ENCODE measurements at regions not wholly inside any gene's neighbourhood (a gene's known extent, or its start where the extent isn't known, plus 50 kb on each side); places are given as distances from the start of the nearest gene placed in this dataset.
"Not testable (repeated sequence)": the region's sequence is repeated elsewhere in the genome, so short reads cannot be mapped to it uniquely, and the experiment has no call there.

DNA sequence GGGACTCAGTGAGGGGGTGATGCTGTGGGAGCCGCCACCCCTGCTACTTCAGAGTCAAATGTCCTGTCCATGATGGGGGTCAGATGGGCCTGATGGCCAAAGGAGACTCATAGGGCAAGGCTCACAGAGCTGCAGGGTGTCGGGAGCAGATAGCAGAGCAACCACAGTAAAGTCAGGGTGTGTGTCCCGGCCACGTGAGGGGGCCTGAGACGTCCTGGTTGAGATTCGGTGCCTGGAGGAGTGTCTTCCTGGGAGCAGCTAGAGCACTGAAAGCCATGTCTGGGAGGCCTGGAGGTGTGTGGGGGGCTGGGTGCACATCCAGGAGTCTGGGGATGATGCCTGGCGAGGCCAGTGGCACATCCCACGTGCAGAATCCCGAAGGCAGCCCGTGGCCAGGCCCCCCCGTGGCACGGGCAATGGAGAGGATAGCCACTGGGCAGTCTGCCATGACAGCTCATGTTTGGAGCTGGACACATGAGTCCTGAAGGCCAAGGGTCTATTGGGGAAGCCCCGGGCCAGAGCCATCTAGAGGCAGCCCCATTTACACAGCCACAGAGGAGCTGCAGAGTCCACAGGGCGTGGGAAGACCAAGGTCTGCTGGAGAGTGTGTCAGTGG is 308.0 kb upstream of the SFSWAP start:
- ATAC-seq = no peak
- DNase-seq (ENCODE audit: low spot score) = no peak

DNA sequence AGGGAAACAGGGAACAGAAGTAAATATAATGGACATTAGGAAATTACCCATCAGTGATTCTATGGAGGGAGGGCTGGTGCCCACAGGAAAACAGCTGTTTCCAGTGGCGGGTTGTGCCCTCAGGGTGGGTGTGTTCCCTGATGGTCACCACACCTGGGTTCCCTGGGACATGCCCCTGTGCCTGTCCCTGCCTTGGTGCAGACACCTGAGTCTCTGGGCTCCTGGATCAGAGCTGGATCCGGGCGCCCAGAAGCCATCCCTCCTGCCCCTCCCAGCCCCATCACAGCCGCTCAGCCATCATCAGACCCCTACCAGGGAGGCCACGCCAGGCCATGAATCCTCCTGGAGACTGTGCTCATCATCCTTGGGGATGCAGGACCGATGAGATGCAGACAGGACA is 307.2 kb upstream of the SFSWAP start:
- DNase-seq (ENCODE audit: low spot score) = no peak
- no peak for ATAC-seq

DNA sequence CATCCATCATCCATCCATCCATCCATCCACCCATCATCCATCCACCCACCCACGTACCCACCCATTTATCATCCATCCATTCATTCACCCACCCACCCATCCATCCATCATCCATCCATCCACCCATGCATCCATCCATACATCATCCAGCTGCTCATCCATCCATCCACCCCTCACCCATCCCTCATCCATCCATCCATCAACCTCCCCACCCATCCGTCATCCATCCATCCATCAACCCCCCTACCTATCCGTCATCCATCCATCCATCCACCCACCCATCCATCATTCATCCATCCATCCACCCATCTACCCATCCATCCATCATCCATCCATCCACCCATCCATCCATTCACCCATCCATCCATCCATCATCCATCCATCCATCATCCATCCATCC is 306.2 kb upstream of the SFSWAP start:
- ATAC-seq (no peak), DNase-seq (ENCODE audit: low spot score) (no peak)

DNA sequence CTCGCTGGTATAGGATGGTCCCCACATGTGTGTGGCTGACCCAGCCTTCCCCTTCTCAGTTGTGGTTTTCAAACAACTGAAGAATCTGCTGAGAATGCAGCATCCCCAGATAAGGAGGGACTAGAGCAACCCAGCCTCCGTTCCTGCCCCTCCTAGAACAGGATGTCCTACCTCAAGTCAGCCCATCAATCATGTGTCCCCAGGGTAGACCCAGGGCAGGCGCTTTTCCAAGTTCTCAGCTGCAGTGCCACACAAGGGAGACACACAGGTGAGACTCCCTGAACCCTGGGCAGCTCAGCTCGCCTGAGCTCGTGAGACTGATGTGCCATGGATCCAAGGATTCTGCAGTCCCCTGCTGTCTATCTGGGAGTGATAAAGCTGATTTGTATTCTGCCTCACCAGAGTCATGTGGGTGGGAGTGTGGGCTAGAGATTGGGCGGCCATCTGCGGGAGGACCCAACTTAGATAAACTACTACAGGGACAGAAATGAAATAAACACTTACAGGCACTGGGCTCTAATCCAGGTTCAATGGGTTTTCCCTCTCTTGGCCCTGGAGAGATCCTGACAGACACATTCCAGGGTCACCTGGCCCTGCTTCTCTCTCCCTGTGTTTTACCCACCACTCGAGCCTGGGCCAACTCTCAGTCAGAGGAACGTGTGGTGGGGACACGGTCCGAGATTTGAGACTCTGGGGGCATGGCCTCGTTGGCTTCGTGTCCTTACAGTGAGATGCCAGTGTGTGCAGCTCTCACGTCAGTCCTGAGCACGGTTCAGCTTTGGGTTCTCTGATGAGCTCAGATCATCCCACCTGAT is 303.5 kb upstream of the SFSWAP start:
- DNase-seq (ENCODE audit: low spot score) (no peak), ATAC-seq (no peak)

DNA sequence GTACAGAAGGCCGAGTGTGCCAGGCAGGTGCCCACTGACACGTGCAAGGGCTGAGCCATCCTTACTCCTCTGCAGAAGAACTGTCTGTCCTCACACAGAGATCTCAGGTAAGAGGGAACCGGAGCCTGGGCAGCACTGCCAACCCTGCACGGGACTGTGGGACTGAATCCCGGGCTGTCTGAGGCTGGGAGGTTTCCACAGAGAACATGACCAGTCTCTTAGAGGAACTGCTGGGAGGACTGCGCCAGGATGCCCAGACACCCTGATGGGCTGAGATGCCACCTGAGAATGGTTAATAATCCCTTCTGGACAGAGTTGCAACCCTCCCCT is 302.9 kb upstream of the SFSWAP start:
- DNase-seq (ENCODE audit: low spot score) (no peak), ATAC-seq (no peak)

DNA sequence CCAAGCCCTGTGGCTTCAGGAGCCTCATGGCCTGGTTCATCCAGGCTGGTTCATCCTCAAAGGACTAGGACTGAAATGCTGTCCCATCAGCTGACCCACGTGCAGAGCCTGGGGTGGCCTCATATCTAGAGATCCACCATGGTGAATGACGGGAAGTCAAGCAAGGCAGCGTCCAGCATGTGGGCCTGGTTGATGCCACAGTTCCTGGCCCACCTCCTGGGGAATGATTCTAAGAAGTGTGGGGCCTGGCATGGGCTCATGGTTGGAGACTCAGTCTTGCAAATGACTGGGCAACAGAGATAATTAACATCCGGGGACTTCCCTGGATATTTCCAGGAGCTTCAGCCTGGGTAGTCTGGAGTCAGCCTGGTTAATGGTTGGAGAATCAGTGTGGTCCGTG is 302.4 kb upstream of the SFSWAP start:
- ATAC-seq (no peak), DNase-seq (ENCODE audit: low spot score) (no peak)

DNA sequence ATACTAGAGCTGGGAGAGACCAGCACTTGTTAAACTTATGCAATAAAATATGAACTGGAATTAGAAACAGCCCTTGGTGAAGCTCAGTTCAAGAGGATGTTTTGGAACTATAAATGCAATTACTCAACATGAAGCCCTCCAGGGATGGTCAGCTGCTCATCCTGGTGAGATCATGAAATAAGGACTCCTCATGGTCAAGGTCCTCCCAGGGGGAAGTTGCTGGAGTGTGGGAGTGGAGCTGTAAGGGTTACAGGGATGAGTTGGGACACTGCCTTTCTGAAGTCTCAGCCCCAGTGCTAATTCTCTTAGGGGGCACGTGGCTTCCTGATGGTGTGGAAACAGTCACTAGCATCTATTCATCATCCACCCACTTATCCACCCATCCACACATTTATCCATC is 301.7 kb upstream of the SFSWAP start:
- ATAC-seq = no peak

DNA sequence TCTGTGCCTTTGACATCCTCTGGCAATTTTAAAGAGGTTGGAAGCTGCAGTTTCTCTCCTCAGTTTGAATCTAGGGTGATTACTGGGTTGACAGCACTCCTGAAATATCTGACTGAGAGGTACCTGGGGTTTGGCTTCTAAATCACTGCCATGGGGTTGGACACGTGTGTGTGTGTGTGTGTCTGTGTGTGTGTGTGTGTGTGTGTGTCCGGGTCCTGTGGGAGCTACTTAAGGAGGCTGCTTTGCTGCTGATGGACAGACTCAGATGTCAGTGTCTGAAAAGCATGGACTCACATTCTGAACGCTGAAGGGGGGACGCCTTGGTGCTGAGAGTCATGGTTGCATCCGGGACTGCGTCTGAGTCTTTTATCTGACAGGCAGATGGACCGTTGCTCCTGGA is 299.1 kb upstream of the SFSWAP start:
- DNase-seq (ENCODE audit: low spot score); ATAC-seq: not testable (repeated sequence)

More for the DNA sequence above, 301.7 kb upstream of the SFSWAP start:
- DNase-seq (ENCODE audit: low spot score) = no peak

DNA sequence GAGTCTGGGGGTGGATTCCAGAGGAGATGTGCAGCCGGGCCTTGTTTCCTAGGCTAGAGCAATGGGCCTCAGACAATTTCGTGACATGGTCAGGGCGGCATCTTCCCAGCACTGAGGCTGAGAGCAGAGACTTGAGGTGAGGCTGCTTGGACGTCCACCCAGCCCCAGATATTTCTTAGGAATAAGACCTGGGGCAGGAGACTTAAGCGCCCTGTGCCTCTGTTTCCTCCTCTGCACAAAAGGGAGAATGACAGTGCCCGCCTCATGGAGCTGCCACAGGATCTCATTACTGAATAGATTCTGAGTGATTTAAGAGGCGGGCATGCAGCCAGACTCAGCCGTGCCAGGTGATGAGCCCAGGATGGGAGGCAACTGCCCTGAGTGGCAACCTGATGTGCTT is 297.9 kb upstream of the SFSWAP start:
- ATAC-seq = no peak
- DNase-seq (ENCODE audit: low spot score) = no peak

DNA sequence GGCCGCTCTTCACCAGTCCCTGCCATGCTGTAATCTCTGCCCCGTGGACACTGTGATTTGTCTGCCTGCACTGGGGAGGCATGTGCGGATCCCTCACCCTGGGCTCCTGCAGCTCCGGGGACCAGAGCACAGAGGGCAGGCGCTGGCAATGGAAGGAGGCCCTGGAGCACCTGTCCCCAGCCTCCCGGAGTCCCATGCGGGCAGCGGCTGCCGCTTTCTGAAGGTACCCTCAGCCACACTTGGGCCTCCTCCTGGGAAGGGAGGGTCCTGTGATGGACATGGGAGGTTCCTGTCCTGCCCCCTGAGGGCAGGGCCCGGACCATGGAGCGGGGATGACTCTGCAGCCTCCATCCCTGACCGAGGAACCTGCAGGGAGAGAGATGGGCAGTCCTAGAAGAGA is 297.4 kb upstream of the SFSWAP start:
- ATAC-seq = no peak
- DNase-seq (ENCODE audit: low spot score) = no peak

DNA sequence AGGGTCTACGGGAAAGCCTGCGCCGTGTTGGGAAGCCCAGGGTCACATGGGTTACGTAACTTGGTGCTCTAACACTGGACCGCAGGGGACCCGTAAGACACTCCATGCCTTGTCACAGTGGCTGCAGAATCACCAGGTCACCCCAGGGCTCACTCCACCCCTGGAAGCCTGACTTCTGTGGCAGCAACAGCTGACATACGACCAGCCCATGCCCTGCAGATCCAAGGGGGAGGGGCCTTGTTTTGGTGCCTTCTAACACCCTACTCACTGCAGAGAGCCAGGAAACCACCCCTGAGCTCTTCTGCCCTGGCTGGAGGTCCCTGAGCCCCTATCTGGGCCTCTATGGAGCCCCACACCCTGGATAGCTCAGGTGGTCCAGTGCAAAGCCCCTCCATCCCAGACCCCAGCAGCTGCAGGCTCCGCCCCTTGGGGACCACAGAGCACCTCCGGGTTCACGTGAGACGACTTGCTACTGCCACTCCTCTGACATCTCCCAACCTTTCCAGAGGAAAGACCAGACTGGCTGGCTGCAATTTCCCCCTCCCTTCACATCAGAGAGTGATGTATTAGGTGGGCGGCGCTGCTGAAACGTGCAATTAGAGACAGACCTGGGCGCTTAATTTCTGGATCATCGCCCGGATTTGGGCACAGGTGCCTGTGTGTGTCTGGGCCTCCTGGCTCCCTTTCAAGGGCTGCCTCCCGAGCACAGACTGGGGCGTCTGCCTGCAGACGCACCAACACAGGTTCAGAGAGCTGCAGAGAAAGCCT is 296.6 kb upstream of the SFSWAP start:
- ATAC-seq; DNase-seq (ENCODE audit: low spot score): not testable (repeated sequence)

DNA sequence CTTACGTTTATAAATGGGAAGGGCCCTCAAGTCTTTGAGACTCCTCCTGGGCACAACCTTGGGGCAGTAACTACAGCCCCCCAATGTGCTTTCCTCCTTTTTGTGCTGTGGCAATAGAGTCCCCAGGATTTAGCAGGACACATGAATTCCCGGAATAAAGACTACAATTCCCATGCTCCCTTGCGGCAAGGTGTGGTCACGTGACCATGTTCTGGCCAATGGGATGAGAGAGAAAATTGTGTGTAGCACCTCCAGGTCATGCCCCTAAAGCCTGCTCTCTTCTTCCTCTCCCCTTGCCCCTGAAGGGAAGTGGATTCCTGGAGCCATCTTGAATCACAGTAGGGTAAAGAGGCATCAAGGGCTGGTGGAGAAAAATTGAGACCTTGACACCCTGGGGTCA is 295.1 kb upstream of the SFSWAP start:
- ATAC-seq (no peak), DNase-seq (ENCODE audit: low spot score) (no peak)

DNA sequence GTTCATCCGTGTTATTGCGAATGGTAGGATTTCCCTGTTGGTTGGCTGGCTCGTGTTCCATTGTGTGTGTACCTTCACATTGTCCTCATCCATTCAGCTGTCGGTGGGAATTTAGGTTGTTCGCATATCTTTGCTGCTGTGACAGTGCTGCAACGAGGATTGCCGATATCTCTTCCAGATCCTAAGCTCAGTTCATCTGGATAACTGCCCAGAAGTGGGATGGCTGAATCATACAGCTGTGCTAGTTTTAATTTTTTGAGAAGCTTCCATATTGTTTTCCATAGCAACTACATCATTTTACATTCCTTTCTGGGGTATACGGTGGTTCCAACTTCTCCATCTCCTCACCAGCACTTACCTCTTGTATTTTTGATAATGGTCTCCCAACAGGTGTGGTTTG is 292.8 kb upstream of the SFSWAP start:
- no peak for DNase-seq (ENCODE audit: low spot score)
- no peak for ATAC-seq

DNA sequence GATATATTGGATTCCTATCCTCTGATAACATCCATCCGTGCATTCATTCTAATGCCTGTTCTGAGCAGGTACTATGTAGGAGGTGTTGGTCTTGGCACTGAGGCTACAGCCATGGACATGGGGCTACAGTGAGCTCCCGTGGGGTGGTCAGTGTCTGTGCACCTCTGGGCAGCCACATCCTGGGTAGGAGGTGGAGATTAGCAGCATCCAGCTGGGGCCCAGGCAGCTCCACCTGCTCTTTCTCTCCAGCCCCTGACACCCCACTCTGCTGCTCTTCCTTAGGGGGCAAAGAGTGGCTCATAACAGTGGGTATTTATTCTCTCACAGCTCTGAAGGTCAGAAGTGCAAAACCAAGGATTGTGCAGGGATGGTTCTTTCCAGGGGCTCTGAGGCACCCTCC is 292.0 kb upstream of the SFSWAP start:
- DNase-seq (ENCODE audit: low spot score) (no peak), ATAC-seq (no peak)

DNA sequence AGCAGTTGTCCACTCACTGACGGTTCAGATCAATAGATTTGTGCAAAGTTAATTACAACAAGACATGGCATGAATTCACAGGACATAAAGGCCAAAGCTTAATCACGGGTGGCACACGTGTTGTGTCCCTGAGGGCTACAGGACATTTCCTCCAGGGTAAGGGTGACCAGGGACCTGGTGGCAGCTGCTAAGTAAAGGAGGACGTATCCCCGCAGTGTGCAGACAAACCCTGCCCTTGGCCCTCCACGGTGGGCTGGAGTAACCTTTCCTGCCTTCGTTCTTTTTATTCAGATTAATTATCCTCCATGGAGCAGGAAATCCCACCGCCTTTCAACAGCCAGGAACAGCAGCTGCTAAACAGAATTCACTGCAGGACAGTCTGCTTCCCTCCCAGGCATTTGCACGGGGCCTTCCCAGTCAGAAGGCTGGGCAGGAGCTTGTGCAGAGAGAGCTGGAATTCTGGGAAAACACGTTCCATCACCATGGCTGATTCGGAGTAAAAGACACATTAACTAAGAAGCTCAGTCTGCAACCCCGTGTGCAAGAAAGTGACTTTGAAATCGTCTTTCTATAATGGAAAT is 289.9 kb upstream of the SFSWAP start:
- no peak for DNase-seq (ENCODE audit: low spot score)
- no peak for ATAC-seq

DNA sequence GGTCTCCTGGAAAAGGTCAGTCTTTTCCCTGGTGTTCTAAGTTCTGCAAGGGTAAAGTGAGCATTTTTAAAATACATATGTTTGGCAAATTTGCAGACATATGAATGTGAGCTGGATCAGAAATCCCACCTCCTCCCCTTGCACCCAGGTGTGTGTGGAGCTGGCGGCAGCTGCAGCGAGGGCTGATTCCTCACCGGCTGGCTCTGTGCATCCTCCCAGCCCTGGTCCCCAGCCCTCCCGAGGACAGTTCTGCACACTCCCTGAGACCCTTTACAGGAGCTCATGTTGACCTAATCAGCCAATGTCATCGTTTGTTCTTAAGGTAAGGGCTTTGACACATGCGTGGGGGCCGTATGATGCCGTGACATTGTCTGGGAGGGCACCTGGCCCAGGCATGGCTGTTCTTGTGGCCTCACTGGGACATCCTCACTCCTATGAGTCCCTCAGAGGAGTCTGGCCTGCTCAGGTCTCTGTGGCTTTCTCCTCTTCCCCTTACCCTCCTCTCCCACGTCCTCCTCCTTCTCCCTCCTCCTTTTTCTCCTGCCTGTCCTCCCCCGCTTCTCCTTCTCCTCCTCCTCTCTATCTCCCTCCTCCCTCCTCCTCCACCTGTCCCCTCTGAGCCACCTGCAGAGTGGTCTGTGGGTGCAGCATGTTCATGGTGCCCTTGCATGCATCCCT is 289.2 kb upstream of the SFSWAP start:
- no peak for ATAC-seq
- DNase-seq (ENCODE audit: low spot score) = no peak

DNA sequence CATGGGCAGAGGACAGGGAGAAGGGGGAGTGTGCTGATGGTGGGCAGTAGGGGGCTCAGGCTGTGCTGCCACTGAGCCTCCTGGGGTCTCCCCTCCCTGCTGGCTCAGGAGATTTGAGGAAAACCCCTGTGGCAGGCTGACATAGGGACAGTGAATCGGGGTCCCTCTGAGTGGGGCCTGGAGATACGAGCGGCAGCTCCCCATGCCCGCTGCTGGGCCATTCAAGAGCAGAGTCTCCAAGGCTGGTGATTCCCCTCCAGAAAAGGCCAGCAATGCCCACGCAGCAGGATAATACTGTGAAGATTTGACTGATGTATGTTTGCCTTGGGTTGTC is 288.7 kb upstream of the SFSWAP start:
- ATAC-seq = no peak
- DNase-seq (ENCODE audit: low spot score) = no peak

DNA sequence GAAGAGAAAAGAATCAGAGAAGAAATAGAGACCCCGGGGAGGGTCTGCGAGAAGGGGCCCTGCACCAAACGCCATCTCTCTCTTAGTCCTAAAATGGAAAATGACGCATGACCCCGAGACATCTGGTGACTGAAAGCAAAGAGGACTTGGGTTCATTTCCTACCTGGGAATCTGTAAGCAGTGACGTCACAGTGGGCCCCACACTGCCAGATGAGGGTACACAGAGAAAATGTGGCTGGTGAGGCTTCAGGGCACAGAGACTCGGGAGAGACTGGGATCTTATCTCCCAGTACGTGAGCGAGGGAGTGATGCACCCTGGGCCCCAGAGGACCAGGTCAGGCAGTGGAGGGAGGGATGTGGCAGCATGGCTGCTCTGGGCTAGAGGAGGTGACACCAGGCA is 288.1 kb upstream of the SFSWAP start:
- ATAC-seq = no peak

DNA sequence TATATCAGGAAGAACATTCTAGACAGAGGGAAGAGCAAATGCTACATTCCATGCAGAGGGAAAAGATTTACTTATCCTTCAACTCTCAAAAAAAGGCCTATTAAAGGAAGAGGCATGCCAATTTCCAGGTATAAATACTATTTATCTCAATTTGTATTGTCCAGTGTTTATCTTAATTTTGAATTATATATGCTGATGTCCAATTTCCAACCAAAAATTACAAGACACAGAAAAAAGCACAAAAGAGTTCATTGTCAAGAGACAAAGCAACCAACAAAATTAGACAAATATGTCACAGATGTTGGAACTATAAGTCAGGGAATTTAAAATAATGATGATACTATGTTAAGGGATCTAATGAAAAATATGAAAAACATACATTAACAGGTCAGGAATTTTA is 286.6 kb upstream of the SFSWAP start:
- DNase-seq (ENCODE audit: low spot score) (no peak), ATAC-seq (no peak)

More for the DNA sequence above, 288.1 kb upstream of the SFSWAP start:
- DNase-seq (ENCODE audit: low spot score) = no peak

DNA sequence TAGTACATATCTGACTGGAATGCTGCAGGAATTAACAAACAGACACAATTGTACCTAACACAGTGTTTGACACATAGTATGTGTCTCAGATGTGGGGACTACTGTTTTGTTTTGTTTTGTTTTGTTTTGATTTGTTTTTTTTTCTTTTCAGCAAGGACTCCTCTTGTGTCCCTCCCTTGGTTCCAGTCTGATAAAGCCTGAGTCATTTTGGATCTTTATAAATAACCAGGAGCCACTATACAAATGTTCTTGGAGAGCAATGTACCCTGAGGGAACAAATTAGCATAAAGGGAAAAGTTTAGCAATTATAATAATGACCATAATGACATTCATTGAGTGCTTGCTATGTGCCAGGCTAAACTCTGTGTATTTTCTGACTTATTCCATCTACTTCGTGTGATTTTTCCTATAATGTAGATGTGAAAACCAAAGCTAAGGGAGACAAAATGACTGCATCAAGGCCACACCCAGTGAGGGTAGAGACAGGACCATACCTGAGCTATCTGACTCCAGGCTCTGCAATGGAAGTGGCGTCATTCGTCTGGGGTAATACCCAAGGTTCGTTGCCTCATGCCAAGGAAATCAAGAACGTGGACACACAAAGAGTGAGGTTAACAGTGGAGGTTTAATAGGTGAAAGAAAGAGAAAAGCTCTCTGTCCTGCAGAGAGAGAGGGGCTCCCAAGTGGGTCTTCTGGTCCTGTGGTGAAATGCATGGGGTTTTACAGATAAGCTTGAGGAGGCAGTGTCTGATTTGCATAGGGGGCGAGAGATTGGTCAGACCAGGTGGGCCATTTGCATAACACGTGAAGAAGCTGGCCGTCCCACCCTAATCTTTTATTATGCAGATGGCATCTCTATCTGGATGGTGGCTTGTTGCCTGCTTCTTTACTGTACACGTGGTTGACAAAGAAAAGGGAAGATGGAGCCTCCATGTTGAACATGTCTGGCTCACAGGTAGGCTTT is 285.5 kb upstream of the SFSWAP start:
- DNase-seq (ENCODE audit: low spot score) = no peak
- no peak for ATAC-seq
